Fibroblast of the conjunctiva (primary cell): ENCODE measurements at regions not wholly inside any gene's neighbourhood (a gene's known extent, or its start where the extent isn't known, plus 50 kb on each side); places are given as distances from the start of the nearest gene placed in this dataset.

Source experiments
- DNase-seq: peaks from one replicate; pipeline ENCODE4 v3.0.0-alpha.2; 2010; ENCODE audit warnings: low read depth

- DNase-seq: no peak
Observed at GRCh38 chr15:98196371-98196770, 235.9 kb downstream of the ARRDC4 start.

GRCh38 chr15:98202256-98202655, 241.8 kb downstream of the ARRDC4 start:
- no peak for DNase-seq

GRCh38 chr15:98203872-98204660, 243.6 kb downstream of the ARRDC4 start:
- no peak for DNase-seq

- DNase-seq: no peak
Observed at GRCh38 chr15:98207928-98208327, 247.4 kb downstream of the ARRDC4 start.

- no peak for DNase-seq
Observed at GRCh38 chr15:98213346-98213979, 253.0 kb downstream of the ARRDC4 start.

- DNase-seq: no peak
Observed at GRCh38 chr15:98216166-98216565, 255.7 kb downstream of the ARRDC4 start.

GRCh38 chr15:98217356-98217755, 256.9 kb downstream of the ARRDC4 start:
- no peak for DNase-seq

GRCh38 chr15:98221144-98221543, 260.6 kb downstream of the ARRDC4 start:
- DNase-seq: no peak

- DNase-seq: no peak
Observed at GRCh38 chr15:98221577-98221976, 261.1 kb downstream of the ARRDC4 start.

- DNase-seq: no peak
Observed at GRCh38 chr15:98226149-98226548, 265.6 kb downstream of the ARRDC4 start.

- DNase-seq: no peak
Observed at GRCh38 chr15:98226578-98226977, 266.1 kb downstream of the ARRDC4 start.

GRCh38 chr15:98228846-98229245, 268.3 kb downstream of the ARRDC4 start:
- no peak for DNase-seq

- DNase-seq: no peak
Observed at GRCh38 chr15:98230975-98231374, 270.5 kb downstream of the ARRDC4 start.

GRCh38 chr15:98231696-98232440, 271.4 kb downstream of the ARRDC4 start:
- DNase-seq: no peak

GRCh38 chr15:98232761-98233160, 272.3 kb downstream of the ARRDC4 start:
- no peak for DNase-seq

GRCh38 chr15:98233873-98234272, 273.4 kb downstream of the ARRDC4 start:
- no peak for DNase-seq

- DNase-seq: no peak
Observed at GRCh38 chr15:98240303-98240702, 279.8 kb downstream of the ARRDC4 start.

- DNase-seq: no peak
Observed at GRCh38 chr15:98241032-98241554, 280.6 kb downstream of the ARRDC4 start.

GRCh38 chr15:98257290-98257689, 296.8 kb downstream of the ARRDC4 start:
- no peak for DNase-seq

GRCh38 chr15:98263787-98264186, 303.3 kb downstream of the ARRDC4 start:
- DNase-seq: no peak

GRCh38 chr15:98266295-98266694, 305.8 kb downstream of the ARRDC4 start:
- DNase-seq: no peak

GRCh38 chr15:98268163-98268562, 307.7 kb downstream of the ARRDC4 start:
- no peak for DNase-seq

- no peak for DNase-seq
Observed at GRCh38 chr15:98272625-98273024, 312.1 kb downstream of the ARRDC4 start.
